Astrocyte (in vitro differentiated cells and primary cell): ENCODE measurements at regions not wholly inside any gene's neighbourhood (a gene's known extent, or its start where the extent isn't known, plus 50 kb on each side); places are given as distances from the start of the nearest gene placed in this dataset.

Experiments used
- DNase-seq: peaks from one replicate; pipeline ENCODE4 v3.0.0-alpha.2; 2010; ENCODE audit warnings: low read depth
- FAIRE-seq: peaks from 2 replicates; lab custom pipeline; 2011; peaks lifted over from hg19 to GRCh38; lab: Jason Lieb, UNC
- H2AFZ ChIP-seq: 2 replicates; pipeline ENCODE4 v1.6.0; 2012; ENCODE audit warnings: low read depth, low read length, inconsistent platforms
- H3K27ac ChIP-seq: 2 replicates; pipeline ENCODE4 v1.5.1; 2011; ENCODE audit warnings: low read depth, low read length, inconsistent platforms
- H3K27me3 ChIP-seq: 2 replicates; pipeline ENCODE4 v1.6.0; 2011; ENCODE audit warnings: low read length, inconsistent platforms; ENCODE audit not compliant: insufficient read depth
- H3K36me3 ChIP-seq: 2 replicates; pipeline ENCODE4 v1.5.1; 2011; ENCODE audit warnings: low read length, inconsistent platforms; ENCODE audit not compliant: insufficient read depth
- H3K4me1 ChIP-seq: 2 replicates; pipeline ENCODE4 v1.5.1; 2011; ENCODE audit warnings: low read length, inconsistent platforms; ENCODE audit not compliant: insufficient read depth
- H3K4me2 ChIP-seq: 2 replicates; pipeline ENCODE4 v1.6.0; 2012; ENCODE audit warnings: low read length, inconsistent platforms
- H3K4me3 ChIP-seq: 2 replicates; pipeline ENCODE4 v1.5.1; 2011; ENCODE audit warnings: low read depth, mild to moderate bottlenecking, low read length, inconsistent platforms; ENCODE audit not compliant: insufficient read depth
- H3K79me2 ChIP-seq: 2 replicates; pipeline ENCODE4 v1.6.0; 2012; ENCODE audit warnings: mild to moderate bottlenecking, low read length, inconsistent platforms; ENCODE audit not compliant: insufficient read depth
- H3K9ac ChIP-seq: 2 replicates; pipeline ENCODE4 v1.6.0; 2012; ENCODE audit warnings: mild to moderate bottlenecking, low read length, inconsistent platforms
- H3K9me3 ChIP-seq: 2 replicates; pipeline ENCODE4 v1.5.1; 2012; ENCODE audit warnings: low read depth, mild to moderate bottlenecking, low read length, inconsistent platforms; ENCODE audit not compliant: insufficient read depth
- H4K20me1 ChIP-seq: 2 replicates; pipeline ENCODE4 v1.6.0; 2012; ENCODE audit warnings: low read length, inconsistent platforms; ENCODE audit not compliant: insufficient read depth
- H3K27ac Mint-ChIP-seq: one replicate; pipeline ENCODE4 v1.8.0; 2021; ENCODE audit warnings: mild to moderate bottlenecking, mixed read lengths; ENCODE audit not compliant: unreplicated experiment
- H3K27me3 Mint-ChIP-seq: one replicate; pipeline ENCODE4 v1.8.0; 2021; ENCODE audit warnings: low read depth, mixed read lengths; ENCODE audit not compliant: unreplicated experiment
- H3K36me3 Mint-ChIP-seq: one replicate; pipeline ENCODE4 v1.8.0; 2021; ENCODE audit warnings: low read depth, mixed read lengths; ENCODE audit not compliant: unreplicated experiment
- H3K4me1 Mint-ChIP-seq: one replicate; pipeline ENCODE4 v1.8.0; 2021; ENCODE audit warnings: low read depth, mixed read lengths; ENCODE audit not compliant: unreplicated experiment
- H3K4me3 Mint-ChIP-seq: one replicate; pipeline ENCODE4 v1.8.0; 2021; ENCODE audit warnings: mild to moderate bottlenecking, moderate library complexity, mixed read lengths; ENCODE audit not compliant: unreplicated experiment
- H3K9me3 Mint-ChIP-seq: one replicate; pipeline ENCODE4 v1.8.0; 2021; ENCODE audit warnings: mild to moderate bottlenecking, mixed read lengths; ENCODE audit not compliant: unreplicated experiment
- CTCF ChIP-seq: IDR thresholded peaks from 2 replicates; pipeline ENCODE4 v1.5.1; 2011; ENCODE audit warnings: low read depth, mild to moderate bottlenecking, inconsistent platforms, low read length, moderate library complexity; ENCODE audit not compliant: insufficient read depth
- EZH2 ChIP-seq: IDR thresholded peaks from 2 replicates; pipeline ENCODE4 v1.6.1; 2012; ENCODE audit warnings: mild to moderate bottlenecking, low read length, inconsistent platforms; ENCODE audit not compliant: insufficient read depth

GRCh38 chr2:60391230-60391629 is 162.2 kb downstream of the BCL11A start:
- no peak overlapping the region for H3K27ac Mint-ChIP-seq
- H3K27me3 ChIP-seq, result no peaks in the 10 kb centered on the region
- H3K9me3 ChIP-seq, result no peaks in the 10 kb centered on the region
- H3K27me3 Mint-ChIP-seq, result peaks cover 21% of the 10 kb centered on the region
- TF ChIP-seq EZH2, result no peak
- TF ChIP-seq CTCF, result no peak
- H3K4me3 Mint-ChIP-seq, result no peak overlapping the region
- no peaks in the 10 kb centered on the region for H3K9me3 Mint-ChIP-seq
- DNase-seq (no peak), FAIRE-seq (no peak)
- H3K27ac ChIP-seq, result no peak overlapping the region
- no peaks in the 10 kb centered on the region for H3K79me2 ChIP-seq
- no peaks in the 10 kb centered on the region for H3K36me3 Mint-ChIP-seq
- H3K36me3 ChIP-seq, result no peaks in the 10 kb centered on the region
- H3K9ac ChIP-seq, result no peak overlapping the region
- H2AFZ ChIP-seq, result no peak overlapping the region
- H3K4me1 ChIP-seq, result no peaks in the 10 kb centered on the region
- peaks cover 10% of the 10 kb centered on the region for H3K4me1 Mint-ChIP-seq
- no peak overlapping the region for H3K4me3 ChIP-seq
- no peak overlapping the region for H3K4me2 ChIP-seq
- no peaks in the 10 kb centered on the region for H4K20me1 ChIP-seq

- no peaks in the 10 kb centered on the region for H3K9me3 Mint-ChIP-seq
- H3K4me1 Mint-ChIP-seq, result peaks cover 2% of the 10 kb centered on the region
- H3K4me3 ChIP-seq, result no peak overlapping the region
- no peak for TF ChIP-seq CTCF
- TF ChIP-seq EZH2, result no peak
- H3K9me3 ChIP-seq, result no peaks in the 10 kb centered on the region
- H3K27me3 ChIP-seq, result peaks cover 3% of the 10 kb centered on the region
- no peaks in the 10 kb centered on the region for H3K79me2 ChIP-seq
- no peaks in the 10 kb centered on the region for H3K36me3 ChIP-seq
- H2AFZ ChIP-seq, result no peak overlapping the region
- H3K27ac Mint-ChIP-seq, result no peak overlapping the region
- H3K4me3 Mint-ChIP-seq, result no peak overlapping the region
- H3K27me3 Mint-ChIP-seq, result peaks cover 24% of the 10 kb centered on the region
- no peak overlapping the region for H3K9ac ChIP-seq
- no peaks in the 10 kb centered on the region for H3K4me1 ChIP-seq
- FAIRE-seq (no peak), DNase-seq (no peak)
- no peaks in the 10 kb centered on the region for H4K20me1 ChIP-seq
- H3K36me3 Mint-ChIP-seq, result no peaks in the 10 kb centered on the region
- no peak overlapping the region for H3K27ac ChIP-seq
- H3K4me2 ChIP-seq, result no peak overlapping the region
Measured at GRCh38 chr2:60386436-60386835, 167.0 kb downstream of the BCL11A start.

DNA sequence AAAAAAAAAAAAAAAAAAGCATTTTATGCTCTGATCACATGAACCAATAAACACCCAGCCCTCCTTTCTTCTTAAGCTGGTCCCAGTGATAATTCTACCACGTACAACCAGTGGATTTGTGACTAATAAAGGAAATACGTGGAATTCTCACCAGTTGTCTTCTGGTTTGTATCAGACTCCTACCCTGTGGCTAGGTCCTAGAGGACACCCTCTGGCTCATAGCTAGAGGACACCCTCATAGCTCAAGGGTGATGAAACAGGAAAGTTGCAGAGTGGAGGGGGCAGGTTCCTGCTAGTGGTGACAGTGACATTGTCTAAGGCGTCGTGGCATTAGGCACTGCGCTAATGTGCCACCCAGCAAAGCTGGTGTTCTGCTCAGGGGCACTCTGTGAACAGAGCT is 167.8 kb downstream of the BCL11A start:
- peaks cover 22% of the 10 kb centered on the region for H3K27me3 Mint-ChIP-seq
- no peak overlapping the region for H3K27ac Mint-ChIP-seq
- Histone ChIP-seq H3K4me1 (no peaks in the 10 kb centered on the region), H3K79me2 (no peaks in the 10 kb centered on the region), H3K9me3 (no peaks in the 10 kb centered on the region), H4K20me1 (no peaks in the 10 kb centered on the region), H3K27me3 (peaks cover 3% of the 10 kb centered on the region), H2AFZ (no peak overlapping the region), H3K36me3 (no peaks in the 10 kb centered on the region), H3K4me3 (no peak overlapping the region), H3K27ac (no peak overlapping the region), H3K4me2 (no peak overlapping the region), H3K9ac (no peak overlapping the region)
- no peaks in the 10 kb centered on the region for H3K9me3 Mint-ChIP-seq
- no peak for TF ChIP-seq EZH2
- no peak for TF ChIP-seq CTCF
- peaks cover 2% of the 10 kb centered on the region for H3K4me1 Mint-ChIP-seq
- H3K36me3 Mint-ChIP-seq, result no peaks in the 10 kb centered on the region
- FAIRE-seq (no peak), DNase-seq (no peak)
- no peak overlapping the region for H3K4me3 Mint-ChIP-seq
